ENCODE measurements at regions not wholly inside any gene's neighbourhood (a gene's known extent, or its start where the extent isn't known, plus 50 kb on each side); places are given as distances from the start of the nearest gene placed in this dataset.

- TF ChIP-seq POLR2A (IDR thresholded peaks at IDR 0.05) (no peak), CTCF (IDR thresholded peaks at IDR 0.05) (peak; percentile 48 to 93 (median 72))
Measured at GRCh38 chr10:104580774-104581675, 60.1 kb upstream of the SORCS3 start.

Measured in testis (tissue), 2 donors.